ENCODE measurements at regions not wholly inside any gene's neighbourhood (a gene's known extent, or its start where the extent isn't known, plus 50 kb on each side); places are given as distances from the start of the nearest gene placed in this dataset.

DNA sequence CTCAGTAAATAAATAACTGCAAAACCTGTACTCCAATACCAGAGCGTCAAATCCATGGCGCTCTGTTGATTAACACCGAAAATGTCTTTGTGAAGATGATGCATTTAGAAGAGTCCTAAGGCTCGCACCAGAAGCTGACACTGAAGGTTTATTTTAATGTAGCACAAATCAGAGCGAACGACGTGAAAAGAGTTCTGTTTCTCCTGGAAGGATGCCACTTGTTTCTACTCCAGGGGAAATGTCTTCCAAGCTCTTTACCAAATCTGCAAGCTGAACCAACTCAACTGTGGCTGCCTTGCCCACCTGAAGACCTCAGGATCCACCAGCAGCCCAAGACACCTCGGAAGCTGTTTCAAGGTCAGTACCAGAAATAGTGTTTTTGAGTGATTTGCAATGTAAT, 194.4 kb upstream of the MAF start:
- intact Hi-C loops (cut with micrococcal nuclease; ENCODE audit: unreplicated experiment), result no loop called here
- BruUV-seq (replicated peaks), result no TSS peak
- H3K27ac ChIP-seq (ENCODE audit: low read depth, low read length, poor library complexity, severe bottlenecking), result no peak overlapping the region
- ChIA-PET CTCF (no interaction called here), POLR2A (ENCODE audit: low non-redundant PET) (no interaction called here)
- no peaks in the 10 kb centered on the region for H3K36me3 ChIP-seq (ENCODE audit: insufficient read depth, low read length, poor library complexity, severe bottlenecking)
- no peak for DNase-seq (ENCODE audit: low spot score)
- no peaks in the 10 kb centered on the region for H3K9me3 ChIP-seq (ENCODE audit: low read depth, low read length, poor library complexity, severe bottlenecking)
- TF ChIP-seq EZH2 (IDR thresholded peaks at IDR 0.05; ENCODE audit: borderline replicate concordance, low read depth, low read length, poor library complexity, severe bottlenecking), result no peak
- TF ChIP-seq, protein P1, sequence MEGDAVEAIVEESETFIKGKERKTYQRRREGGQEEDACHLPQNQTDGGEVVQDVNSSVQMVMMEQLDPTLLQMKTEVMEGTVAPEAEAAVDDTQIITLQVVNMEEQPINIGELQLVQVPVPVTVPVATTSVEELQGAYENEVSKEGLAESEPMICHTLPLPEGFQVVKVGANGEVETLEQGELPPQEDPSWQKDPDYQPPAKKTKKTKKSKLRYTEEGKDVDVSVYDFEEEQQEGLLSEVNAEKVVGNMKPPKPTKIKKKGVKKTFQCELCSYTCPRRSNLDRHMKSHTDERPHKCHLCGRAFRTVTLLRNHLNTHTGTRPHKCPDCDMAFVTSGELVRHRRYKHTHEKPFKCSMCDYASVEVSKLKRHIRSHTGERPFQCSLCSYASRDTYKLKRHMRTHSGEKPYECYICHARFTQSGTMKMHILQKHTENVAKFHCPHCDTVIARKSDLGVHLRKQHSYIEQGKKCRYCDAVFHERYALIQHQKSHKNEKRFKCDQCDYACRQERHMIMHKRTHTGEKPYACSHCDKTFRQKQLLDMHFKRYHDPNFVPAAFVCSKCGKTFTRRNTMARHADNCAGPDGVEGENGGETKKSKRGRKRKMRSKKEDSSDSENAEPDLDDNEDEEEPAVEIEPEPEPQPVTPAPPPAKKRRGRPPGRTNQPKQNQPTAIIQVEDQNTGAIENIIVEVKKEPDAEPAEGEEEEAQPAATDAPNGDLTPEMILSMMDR (conservative IDR thresholded peaks at IDR 0.05; ENCODE audit: low read depth, low read length), result no peak
- no peaks in the 10 kb centered on the region for H3K27me3 ChIP-seq (replicated peaks; ENCODE audit: insufficient read depth, low read depth, low read length, poor library complexity)
- H3K4me1 ChIP-seq (ENCODE audit: insufficient read depth, low read length, poor library complexity, severe bottlenecking), result no peaks in the 10 kb centered on the region
- H3K4me3 ChIP-seq (ENCODE audit: low read depth, low read length, poor library complexity, severe bottlenecking), result no peak overlapping the region

DNA sequence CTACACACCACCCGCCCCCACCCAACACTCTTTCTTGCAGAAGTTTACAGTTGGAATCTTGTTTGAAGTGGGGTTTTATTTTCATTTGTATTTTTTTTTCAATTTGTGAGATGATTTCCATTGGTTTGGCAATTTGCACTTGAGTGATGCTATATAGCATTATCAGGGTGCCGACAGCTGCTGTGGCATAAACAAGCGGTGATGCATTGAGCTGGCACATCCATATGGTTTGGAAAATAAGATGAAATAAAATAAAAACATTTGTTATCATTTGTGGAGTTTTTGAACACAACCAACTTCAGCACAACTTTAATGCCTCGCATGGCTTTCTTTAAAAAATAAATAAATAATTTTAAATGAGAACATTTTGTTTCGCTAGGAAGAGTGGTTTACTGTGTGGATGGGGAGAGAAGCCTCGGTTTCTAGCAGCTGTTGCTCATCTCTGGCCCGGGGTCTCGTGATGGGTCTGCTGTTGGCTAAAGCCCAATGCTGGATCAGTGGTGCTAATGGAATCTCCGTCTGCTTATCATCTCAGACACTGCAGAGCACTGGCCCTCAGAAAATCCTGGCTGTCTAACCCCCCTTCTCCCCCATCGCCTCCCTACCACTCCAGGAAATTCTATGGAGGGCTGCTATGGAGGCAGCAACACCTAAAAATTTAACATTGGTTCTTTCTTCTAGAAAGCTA, 192.3 kb upstream of the MAF start:
- H3K27ac ChIP-seq (ENCODE audit: low read depth, low read length, poor library complexity, severe bottlenecking), result no peak overlapping the region
- no peaks in the 10 kb centered on the region for H3K27me3 ChIP-seq (replicated peaks; ENCODE audit: insufficient read depth, low read depth, low read length, poor library complexity)
- BruUV-seq (replicated peaks), result no TSS peak
- ChIA-PET POLR2A (ENCODE audit: low non-redundant PET) (no interaction called here), CTCF (no interaction called here)
- no peak for DNase-seq (ENCODE audit: low spot score)
- intact Hi-C loops (cut with micrococcal nuclease; ENCODE audit: unreplicated experiment), result no loop called here
- H3K4me3 ChIP-seq (ENCODE audit: low read depth, low read length, poor library complexity, severe bottlenecking), result no peak overlapping the region
- H3K9me3 ChIP-seq (ENCODE audit: low read depth, low read length, poor library complexity, severe bottlenecking), result peaks cover 4% of the 10 kb centered on the region
- no peaks in the 10 kb centered on the region for H3K36me3 ChIP-seq (ENCODE audit: insufficient read depth, low read length, poor library complexity, severe bottlenecking)
- no peak for TF ChIP-seq EZH2 (IDR thresholded peaks at IDR 0.05; ENCODE audit: borderline replicate concordance, low read depth, low read length, poor library complexity, severe bottlenecking)
- TF ChIP-seq, protein P1 (conservative IDR thresholded peaks at IDR 0.05; ENCODE audit: low read depth, low read length), result no peak
- no peaks in the 10 kb centered on the region for H3K4me1 ChIP-seq (ENCODE audit: insufficient read depth, low read length, poor library complexity, severe bottlenecking)

DNA sequence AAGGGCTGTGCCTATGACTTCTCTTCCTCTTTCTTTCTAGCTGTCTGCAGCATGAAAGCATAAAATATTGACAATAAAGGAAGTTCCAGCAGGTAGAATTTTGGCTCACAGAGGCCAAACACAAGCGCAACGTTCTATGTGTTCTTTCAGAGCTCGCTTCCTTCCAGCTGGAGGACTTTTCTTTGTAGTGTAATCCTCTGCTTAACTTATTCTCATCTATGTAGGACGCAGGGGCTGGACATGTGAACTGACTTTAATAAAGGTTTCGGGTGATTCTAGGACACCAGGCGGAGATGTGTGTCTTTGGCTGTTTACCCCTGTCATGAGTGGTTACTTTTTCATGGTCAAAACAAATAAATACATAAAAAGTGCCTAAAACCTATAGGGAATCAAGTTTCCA, 191.5 kb upstream of the MAF start:
- intact Hi-C loops (cut with micrococcal nuclease; ENCODE audit: unreplicated experiment), result no loop called here
- Histone ChIP-seq H3K27ac (ENCODE audit: low read depth, low read length, poor library complexity, severe bottlenecking) (no peak overlapping the region), H3K9me3 (ENCODE audit: low read depth, low read length, poor library complexity, severe bottlenecking) (peaks cover 4% of the 10 kb centered on the region), H3K4me1 (ENCODE audit: insufficient read depth, low read length, poor library complexity, severe bottlenecking) (no peaks in the 10 kb centered on the region), H3K36me3 (ENCODE audit: insufficient read depth, low read length, poor library complexity, severe bottlenecking) (no peaks in the 10 kb centered on the region), H3K27me3 (replicated peaks; ENCODE audit: insufficient read depth, low read depth, low read length, poor library complexity) (no peaks in the 10 kb centered on the region), H3K4me3 (ENCODE audit: low read depth, low read length, poor library complexity, severe bottlenecking) (no peak overlapping the region)
- POLR2A ChIA-PET (ENCODE audit: low non-redundant PET), result no interaction called here
- no TSS peak for BruUV-seq (replicated peaks)
- TF ChIP-seq, protein P1 (conservative IDR thresholded peaks at IDR 0.05; ENCODE audit: low read depth, low read length), result no peak
- TF ChIP-seq EZH2 (IDR thresholded peaks at IDR 0.05; ENCODE audit: borderline replicate concordance, low read depth, low read length, poor library complexity, severe bottlenecking), result no peak
- DNase-seq (ENCODE audit: low spot score), result no peak
- CTCF ChIA-PET, result no interaction called here
